Prostate gland (tissue), 2 donors: ENCODE measurements at regions not wholly inside any gene's neighbourhood (a gene's known extent, or its start where the extent isn't known, plus 50 kb on each side); places are given as distances from the start of the nearest gene placed in this dataset.

Source experiments
- DNase-seq: peaks from one replicate; pipeline ENCODE4 v3.0.0-alpha.2; 2019; ENCODE audit warnings: low spot score
- H3K27ac ChIP-seq, 2 donors: fragments of 200-600 bp; sonication (generic); 2 replicates each; pipeline ENCODE4 v1.5.1; 2017 to 2019
- H3K27me3 ChIP-seq: fragments of 200-600 bp; sonication (generic); replicated peaks from 2 replicates; pipeline ENCODE4 v1.5.1; 2019; ENCODE audit not compliant: insufficient read depth
- H3K36me3 ChIP-seq, 2 donors: fragments of 200-600 bp; sonication (generic); 1 replicate in 1 of 2; 2 replicates in 1 of 2; pipeline versions ENCODE4 v1.5.1 to v1.8.1; 2017 to 2019
- H3K4me1 ChIP-seq: fragments of 200-600 bp; sonication (generic); replicated peaks from 2 replicates; pipeline ENCODE4 v1.5.1; 2019
- H3K4me3 ChIP-seq, 2 donors: fragments of 200-600 bp; sonication (generic); 2 replicates each; pipeline ENCODE4 v1.5.1; 2017 to 2019
- H3K9me3 ChIP-seq: fragments of 200-600 bp; sonication (generic); 2 replicates; pipeline ENCODE4 v1.5.1; 2017
- CTCF ChIP-seq, 4 experiments: fragments of 200-600 bp in 2 of 4; fragments of 450-650 bp in 2 of 4; sonication (generic) in 2 of 4; IDR thresholded peaks; 1 replicate in 3 of 4; 2 replicates in 1 of 4; pipeline ENCODE4 v1.5.1; 2016 to 2019; ENCODE audit warnings: antibody characterized with exemption in 4 of 4, mild to moderate bottlenecking in 2 of 4, moderate library complexity in 2 of 4
- POLR2A ChIP-seq: fragments of 450-650 bp; IDR thresholded peaks from one replicate; pipeline ENCODE4 v1.6.1; 2016; ENCODE audit warnings: antibody characterized with exemption, mild to moderate bottlenecking
- POLR2AphosphoS5 ChIP-seq: sonication (generic); formaldehyde crosslinking; IDR thresholded peaks from one replicate; pipeline ENCODE4 v1.6.1; 2017; ENCODE audit warnings: antibody characterized with exemption
- WGBS: methylation state at CpG from one replicate; pipeline ENCODE4 v1.1.5; 2018; 5-methylcytosine and 5-hydroxymethylcytosine counted together
- intact Hi-C: fragments of 100-400 bp; cut with DNase I; formaldehyde crosslinking; loops from one replicate; pipeline ENCODE4 v1.14.2; 2022

- intact Hi-C loops: no loop called here
- H3K4me1 ChIP-seq: no peaks in the 10 kb centered on the region
- 77% methylated on average over 10 of the region's 10 CpGs for WGBS
- DNase-seq: no peak
- no peaks in the 10 kb centered on the region for H3K36me3 ChIP-seq
- no peak overlapping the region for H3K27ac ChIP-seq
- TF ChIP-seq POLR2AphosphoS5 (no peak), CTCF (IDR thresholded peaks at IDR 0.05) (no peak), POLR2A (no peak)
- no peaks in the 10 kb centered on the region for H3K9me3 ChIP-seq
- no peaks in the 10 kb centered on the region for H3K27me3 ChIP-seq
- H3K4me3 ChIP-seq: no peak overlapping the region
These were observed 616.0 kb upstream of the BTBD3 start for GRCh38 chr20:11301699-11302098.

- H3K4me1 ChIP-seq: no peaks in the 10 kb centered on the region
- no peaks in the 10 kb centered on the region for H3K27me3 ChIP-seq
- H3K36me3 ChIP-seq: no peaks in the 10 kb centered on the region
- no peaks in the 10 kb centered on the region for H3K9me3 ChIP-seq
- no peak for TF ChIP-seq CTCF (IDR thresholded peaks at IDR 0.05)
- no peak for TF ChIP-seq POLR2AphosphoS5
- no peak for TF ChIP-seq POLR2A
- H3K4me3 ChIP-seq: no peak overlapping the region
- H3K27ac ChIP-seq: no peak overlapping the region
- 88% methylated on average over 3 of the region's 3 CpGs for WGBS
- intact Hi-C loops: no loop called here
- no peak for DNase-seq
These were observed 615.3 kb upstream of the BTBD3 start for GRCh38 chr20:11302436-11302835.

- TF ChIP-seq POLR2A (no peak), CTCF (IDR thresholded peaks at IDR 0.05) (no peak), POLR2AphosphoS5 (no peak)
- 98% methylated on average over 3 of the region's 3 CpGs for WGBS
- H3K27me3 ChIP-seq: no peaks in the 10 kb centered on the region
- H3K36me3 ChIP-seq: no peaks in the 10 kb centered on the region
- H3K4me1 ChIP-seq: no peaks in the 10 kb centered on the region
- no peak overlapping the region for H3K27ac ChIP-seq
- no peak overlapping the region for H3K4me3 ChIP-seq
- intact Hi-C loops: no loop called here
- no peaks in the 10 kb centered on the region for H3K9me3 ChIP-seq
- DNase-seq: no peak
These were observed 612.9 kb upstream of the BTBD3 start for GRCh38 chr20:11304795-11305194.

- 38% methylated on average over 2 of the region's 2 CpGs for WGBS
- intact Hi-C loops: no loop called here
- no peaks in the 10 kb centered on the region for H3K27me3 ChIP-seq
- H3K36me3 ChIP-seq: no peaks in the 10 kb centered on the region
- no peaks in the 10 kb centered on the region for H3K4me1 ChIP-seq
- TF ChIP-seq CTCF (IDR thresholded peaks at IDR 0.05): no peak
- TF ChIP-seq POLR2AphosphoS5: no peak
- no peak for TF ChIP-seq POLR2A
- no peak for DNase-seq
- no peak overlapping the region for H3K4me3 ChIP-seq
- H3K27ac ChIP-seq: no peak overlapping the region
- no peaks in the 10 kb centered on the region for H3K9me3 ChIP-seq
These were observed 612.3 kb upstream of the BTBD3 start for GRCh38 chr20:11305406-11305805.

GRCh38 chr20:11311659-11312224 lies 606.0 kb upstream of the BTBD3 start:
- Histone ChIP-seq H3K9me3 (no peaks in the 10 kb centered on the region), H3K4me1 (no peaks in the 10 kb centered on the region), H3K27ac (no peak overlapping the region), H3K4me3 (no peak overlapping the region), H3K27me3 (no peaks in the 10 kb centered on the region), H3K36me3 (no peaks in the 10 kb centered on the region)
- WGBS: 92% methylated on average over 3 of the region's 3 CpGs
- intact Hi-C loops: no loop called here
- no peak for DNase-seq
- TF ChIP-seq CTCF (IDR thresholded peaks at IDR 0.05) (no peak), POLR2A (no peak), POLR2AphosphoS5 (no peak)
